ENCODE measurements at regions not wholly inside any gene's neighbourhood (a gene's known extent, or its start where the extent isn't known, plus 50 kb on each side); places are given as distances from the start of the nearest gene placed in this dataset.

DNA sequence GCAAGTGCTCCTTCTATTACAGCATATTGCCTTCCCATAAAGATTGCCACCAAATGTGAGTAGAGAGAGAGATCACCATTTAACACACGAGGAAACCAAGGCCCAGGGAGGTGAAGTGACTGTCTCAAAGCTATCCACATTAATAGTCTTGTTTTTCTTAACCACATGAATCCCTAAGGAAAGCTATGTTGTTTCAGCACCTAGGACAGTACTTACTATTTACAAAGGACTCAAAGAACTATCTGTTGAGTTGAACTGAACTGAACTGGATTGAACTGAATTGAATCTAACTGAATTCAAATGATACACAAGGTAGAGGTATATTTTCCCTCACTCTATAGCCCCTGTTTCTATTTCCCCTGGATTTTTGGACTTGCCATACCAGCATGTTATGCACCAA is 430.4 kb downstream of the CAAP1 start:
- TF ChIP-seq, protein P1, sequence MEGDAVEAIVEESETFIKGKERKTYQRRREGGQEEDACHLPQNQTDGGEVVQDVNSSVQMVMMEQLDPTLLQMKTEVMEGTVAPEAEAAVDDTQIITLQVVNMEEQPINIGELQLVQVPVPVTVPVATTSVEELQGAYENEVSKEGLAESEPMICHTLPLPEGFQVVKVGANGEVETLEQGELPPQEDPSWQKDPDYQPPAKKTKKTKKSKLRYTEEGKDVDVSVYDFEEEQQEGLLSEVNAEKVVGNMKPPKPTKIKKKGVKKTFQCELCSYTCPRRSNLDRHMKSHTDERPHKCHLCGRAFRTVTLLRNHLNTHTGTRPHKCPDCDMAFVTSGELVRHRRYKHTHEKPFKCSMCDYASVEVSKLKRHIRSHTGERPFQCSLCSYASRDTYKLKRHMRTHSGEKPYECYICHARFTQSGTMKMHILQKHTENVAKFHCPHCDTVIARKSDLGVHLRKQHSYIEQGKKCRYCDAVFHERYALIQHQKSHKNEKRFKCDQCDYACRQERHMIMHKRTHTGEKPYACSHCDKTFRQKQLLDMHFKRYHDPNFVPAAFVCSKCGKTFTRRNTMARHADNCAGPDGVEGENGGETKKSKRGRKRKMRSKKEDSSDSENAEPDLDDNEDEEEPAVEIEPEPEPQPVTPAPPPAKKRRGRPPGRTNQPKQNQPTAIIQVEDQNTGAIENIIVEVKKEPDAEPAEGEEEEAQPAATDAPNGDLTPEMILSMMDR (IDR thresholded peaks at IDR 0.05) = no peak
- TF ChIP-seq POLR2A (IDR thresholded peaks at IDR 0.05) = no peak

Data from lower leg skin (tissue), 3 donors.